ENCODE measurements at regions not wholly inside any gene's neighbourhood (a gene's known extent, or its start where the extent isn't known, plus 50 kb on each side); places are given as distances from the start of the nearest gene placed in this dataset.

DNA sequence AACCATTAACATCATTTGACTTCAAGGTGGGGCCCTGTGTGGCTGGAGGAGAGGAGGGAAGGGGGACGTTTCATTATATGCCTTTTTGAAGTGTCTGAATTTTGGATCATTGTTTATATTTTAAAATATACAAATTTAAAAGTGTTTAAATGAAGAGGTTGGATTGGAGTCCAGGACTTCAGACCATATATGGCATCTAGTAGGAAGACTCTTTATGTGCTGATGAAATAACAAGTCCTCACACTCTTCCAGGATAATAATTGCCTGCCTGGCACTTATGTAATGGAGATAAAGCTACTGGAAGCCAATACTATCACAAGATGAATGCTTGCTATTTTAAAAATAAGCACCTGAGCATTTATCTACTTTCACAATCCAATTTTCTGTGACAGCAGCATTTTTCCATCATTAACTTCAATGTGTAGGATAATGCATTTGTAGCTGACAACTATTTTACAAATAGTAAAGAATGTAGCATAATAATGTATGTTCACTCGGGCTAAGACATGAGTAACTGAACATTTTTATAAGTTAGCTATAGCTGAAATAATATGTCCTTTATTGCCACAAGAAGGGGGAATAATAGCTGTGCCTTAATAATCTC lies 188.4 kb downstream of the MTCL1 start:
- TF ChIP-seq, protein P1, sequence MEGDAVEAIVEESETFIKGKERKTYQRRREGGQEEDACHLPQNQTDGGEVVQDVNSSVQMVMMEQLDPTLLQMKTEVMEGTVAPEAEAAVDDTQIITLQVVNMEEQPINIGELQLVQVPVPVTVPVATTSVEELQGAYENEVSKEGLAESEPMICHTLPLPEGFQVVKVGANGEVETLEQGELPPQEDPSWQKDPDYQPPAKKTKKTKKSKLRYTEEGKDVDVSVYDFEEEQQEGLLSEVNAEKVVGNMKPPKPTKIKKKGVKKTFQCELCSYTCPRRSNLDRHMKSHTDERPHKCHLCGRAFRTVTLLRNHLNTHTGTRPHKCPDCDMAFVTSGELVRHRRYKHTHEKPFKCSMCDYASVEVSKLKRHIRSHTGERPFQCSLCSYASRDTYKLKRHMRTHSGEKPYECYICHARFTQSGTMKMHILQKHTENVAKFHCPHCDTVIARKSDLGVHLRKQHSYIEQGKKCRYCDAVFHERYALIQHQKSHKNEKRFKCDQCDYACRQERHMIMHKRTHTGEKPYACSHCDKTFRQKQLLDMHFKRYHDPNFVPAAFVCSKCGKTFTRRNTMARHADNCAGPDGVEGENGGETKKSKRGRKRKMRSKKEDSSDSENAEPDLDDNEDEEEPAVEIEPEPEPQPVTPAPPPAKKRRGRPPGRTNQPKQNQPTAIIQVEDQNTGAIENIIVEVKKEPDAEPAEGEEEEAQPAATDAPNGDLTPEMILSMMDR (IDR thresholded peaks at IDR 0.05; ENCODE audit: poor library complexity), result no peak
- no peak for TF ChIP-seq EZH2 (IDR thresholded peaks at IDR 0.05; ENCODE audit: borderline replicate concordance)

Data from hepatocyte (in vitro differentiated cells).